Naive B cell (primary cell): ENCODE measurements at regions not wholly inside any gene's neighbourhood (a gene's known extent, or its start where the extent isn't known, plus 50 kb on each side); places are given as distances from the start of the nearest gene placed in this dataset.

ENCODE experiments used
- ATAC-seq, 2 donors: fragments of 150-1000 bp; cut with Tn5 transposase; 2 replicates each; pipeline ENCODE4 v1.10.0; 2021; ENCODE audit warnings: low read depth in 2 of 2, mild to moderate bottlenecking in 2 of 2, moderate library complexity in 2 of 2
- DNase-seq: peaks from one replicate; pipeline ENCODE4 v3.0.0; 2022
- H3K27ac Mint-ChIP-seq, 6 donors: one replicate each; pipeline ENCODE4 v1.8.0; 2020 to 2022; ENCODE audit warnings: mild to moderate bottlenecking in 6 of 6, mixed read lengths in 6 of 6, moderate library complexity in 5 of 6, inconsistent platforms in 2 of 6
- H3K27me3 Mint-ChIP-seq, 3 donors: one replicate each; pipeline ENCODE4 v1.8.0; 2021 to 2022; ENCODE audit warnings: mixed read lengths in 3 of 3, mild to moderate bottlenecking in 1 of 3
- H3K36me3 Mint-ChIP-seq, 2 donors: one replicate each; pipeline ENCODE4 v1.8.0; 2020 to 2022; ENCODE audit warnings: mixed read lengths in 2 of 2, inconsistent platforms in 1 of 2, mild to moderate bottlenecking in 1 of 2
- H3K4me1 Mint-ChIP-seq, 3 donors: one replicate each; pipeline ENCODE4 v1.8.0; 2020 to 2022; ENCODE audit warnings: mixed read lengths in 3 of 3, inconsistent platforms in 1 of 3, mild to moderate bottlenecking in 1 of 3, moderate library complexity in 1 of 3
- H3K4me3 Mint-ChIP-seq, 8 donors: one replicate each; pipeline ENCODE4 v1.8.0; 2020 to 2022; ENCODE audit warnings: mild to moderate bottlenecking in 8 of 8, mixed read lengths in 8 of 8, moderate library complexity in 8 of 8, inconsistent platforms in 2 of 8
- H3K9me3 Mint-ChIP-seq, 7 donors: one replicate each; pipeline ENCODE4 v1.8.0; 2020 to 2022; ENCODE audit warnings: mixed read lengths in 7 of 7, mild to moderate bottlenecking in 5 of 7, inconsistent platforms in 2 of 7, moderate library complexity in 1 of 7

DNA sequence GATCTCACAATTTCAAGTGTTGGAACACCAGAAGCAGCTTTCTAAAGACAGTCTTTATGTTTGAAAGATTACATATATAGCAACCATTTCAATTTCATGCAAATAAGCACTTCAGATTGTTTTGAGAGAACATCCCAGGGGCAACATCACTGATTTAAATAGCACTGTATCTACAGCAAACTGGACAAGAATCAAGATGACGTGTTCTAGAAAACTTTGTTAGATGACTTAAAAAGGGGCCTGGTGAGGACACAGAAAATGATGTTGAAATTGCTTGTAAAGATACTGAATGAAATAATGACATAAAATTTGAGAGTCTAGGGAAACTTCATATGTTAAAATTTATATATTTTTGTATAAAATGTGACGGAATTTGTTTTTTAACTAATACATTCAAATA is 277.1 kb downstream of the KLF12 start:
- DNase-seq: no peak
- H3K27me3 Mint-ChIP-seq: no peaks in the 10 kb centered on the region
- H3K4me1 Mint-ChIP-seq: peaks cover 0 to 6% (median 0%) of the 10 kb centered on the region in 3 donors
- H3K9me3 Mint-ChIP-seq: no peaks in the 10 kb centered on the region
- H3K36me3 Mint-ChIP-seq: no peaks in the 10 kb centered on the region
- no peak overlapping the region for H3K4me3 Mint-ChIP-seq
- no peak overlapping the region for H3K27ac Mint-ChIP-seq
- ATAC-seq: no peak

DNA sequence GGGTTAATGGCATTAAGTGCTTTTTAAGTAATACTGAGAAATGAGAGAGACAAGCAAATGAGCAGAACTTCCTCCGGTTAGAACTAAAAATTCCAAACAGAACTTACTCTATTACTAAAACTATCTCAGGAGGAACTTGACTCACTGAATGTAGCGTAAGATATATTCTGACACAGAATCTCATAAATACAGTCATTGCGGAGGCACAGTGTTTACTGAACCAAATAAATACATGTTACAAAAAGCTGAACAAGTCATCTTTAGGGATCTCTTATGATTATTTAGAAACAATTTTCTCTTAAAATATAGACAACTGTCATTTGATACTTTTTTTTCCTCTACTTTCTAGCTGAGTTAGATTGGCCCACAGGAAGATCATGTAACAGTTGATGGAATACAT is 283.1 kb downstream of the KLF12 start:
- Mint-ChIP-seq H3K4me1 (peaks cover 5 to 9% (median 7%) of the 10 kb centered on the region in 3 donors), H3K27me3 (no peaks in the 10 kb centered on the region), H3K27ac (peak overlapping the region in 1 of 6 donors; percentile 62), H3K36me3 (peaks cover 2 to 3% of the 10 kb centered on the region in 2 donors), H3K4me3 (no peak overlapping the region), H3K9me3 (no peaks in the 10 kb centered on the region)
- DNase-seq: no peak
- no peak for ATAC-seq

- Mint-ChIP-seq H3K4me1 (peaks cover 7 to 11% (median 10%) of the 10 kb centered on the region in 3 donors), H3K9me3 (no peaks in the 10 kb centered on the region), H3K36me3 (peaks cover 9 to 10% of the 10 kb centered on the region in 2 donors), H3K4me3 (no peak overlapping the region), H3K27me3 (no peaks in the 10 kb centered on the region), H3K27ac (no peak overlapping the region)
- DNase-seq: no peak
- ATAC-seq: no peak
These were observed 283.9 kb downstream of the KLF12 start for GRCh38 chr13:73850104-73850873.

GRCh38 chr13:73849292-73849691 is 284.9 kb downstream of the KLF12 start:
- no peak for DNase-seq
- Mint-ChIP-seq H3K27me3 (no peaks in the 10 kb centered on the region), H3K4me3 (no peak overlapping the region), H3K4me1 (peaks cover 7 to 11% (median 10%) of the 10 kb centered on the region in 3 donors), H3K27ac (peak overlapping the region in 3 of 6 donors; percentile 1 to 60 (median 47)), H3K36me3 (peaks cover 10 to 15% of the 10 kb centered on the region in 2 donors), H3K9me3 (no peaks in the 10 kb centered on the region)
- ATAC-seq: peak; percentile 28 to 41

GRCh38 chr13:73844986-73845385 is 289.2 kb downstream of the KLF12 start:
- H3K9me3 Mint-ChIP-seq: no peaks in the 10 kb centered on the region
- peaks cover 16 to 21% (median 18%) of the 10 kb centered on the region in 3 donors for H3K4me1 Mint-ChIP-seq
- no peak overlapping the region for H3K4me3 Mint-ChIP-seq
- H3K36me3 Mint-ChIP-seq: peaks cover 17 to 19% of the 10 kb centered on the region in 2 donors
- DNase-seq (no peak), ATAC-seq (no peak)
- H3K27ac Mint-ChIP-seq: no peak overlapping the region
- H3K27me3 Mint-ChIP-seq: no peaks in the 10 kb centered on the region

DNA sequence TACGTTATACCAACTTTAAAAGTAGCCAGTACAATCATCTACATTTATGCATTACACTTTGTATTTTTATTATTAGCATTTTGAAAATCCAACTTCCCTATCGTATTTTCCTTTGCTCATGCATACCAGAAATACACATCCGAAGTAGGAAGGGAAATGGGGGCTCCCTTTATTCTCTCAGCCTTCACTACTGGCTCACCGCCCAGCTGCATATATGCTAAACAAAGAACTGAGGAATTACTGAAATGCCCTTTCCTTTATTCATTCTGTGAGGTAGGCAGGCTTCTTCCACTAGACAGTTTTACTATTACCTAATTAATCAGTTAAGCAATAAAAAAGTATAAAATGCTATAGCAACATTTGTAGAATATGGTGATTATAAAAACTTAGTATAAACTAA is 291.6 kb downstream of the KLF12 start:
- DNase-seq: no peak
- Mint-ChIP-seq H3K4me3 (no peak overlapping the region), H3K27ac (no peak overlapping the region), H3K9me3 (no peaks in the 10 kb centered on the region), H3K36me3 (peaks cover 17 to 19% of the 10 kb centered on the region in 2 donors), H3K27me3 (no peaks in the 10 kb centered on the region), H3K4me1 (peaks cover 18 to 20% (median 19%) of the 10 kb centered on the region in 3 donors)
- ATAC-seq: no peak

DNA sequence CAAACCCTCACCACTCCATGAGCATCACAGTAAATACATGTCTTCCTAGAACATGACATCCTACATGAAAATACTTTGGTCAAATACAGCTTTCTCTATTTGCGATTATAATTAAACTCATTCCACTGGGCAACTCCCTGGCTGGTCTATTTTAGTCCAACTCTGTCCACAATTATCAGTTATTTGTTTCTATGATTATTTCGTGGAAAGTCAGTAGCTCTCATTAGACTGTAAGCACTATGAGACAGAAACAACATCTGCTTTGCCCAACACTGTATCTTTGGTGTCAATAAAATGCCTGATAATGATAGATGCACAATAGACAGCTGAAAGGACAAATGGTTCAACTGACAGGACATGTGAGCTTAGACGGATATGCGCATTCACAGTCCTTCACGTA is 292.0 kb downstream of the KLF12 start:
- no peaks in the 10 kb centered on the region for H3K27me3 Mint-ChIP-seq
- peaks cover 18 to 20% (median 19%) of the 10 kb centered on the region in 3 donors for H3K4me1 Mint-ChIP-seq
- ATAC-seq: no peak
- peaks cover 17 to 19% of the 10 kb centered on the region in 2 donors for H3K36me3 Mint-ChIP-seq
- H3K9me3 Mint-ChIP-seq: no peaks in the 10 kb centered on the region
- no peak for DNase-seq
- H3K27ac Mint-ChIP-seq: no peak overlapping the region
- H3K4me3 Mint-ChIP-seq: no peak overlapping the region

- no peak for DNase-seq
- H3K27ac Mint-ChIP-seq: no peak overlapping the region
- ATAC-seq: no peak
- no peaks in the 10 kb centered on the region for H3K27me3 Mint-ChIP-seq
- H3K36me3 Mint-ChIP-seq: peaks cover 0 to 9% of the 10 kb centered on the region in 2 donors
- no peaks in the 10 kb centered on the region for H3K9me3 Mint-ChIP-seq
- no peak overlapping the region for H3K4me3 Mint-ChIP-seq
- H3K4me1 Mint-ChIP-seq: peaks cover 21 to 29% (median 23%) of the 10 kb centered on the region in 3 donors
These were observed 297.1 kb downstream of the KLF12 start for GRCh38 chr13:73837147-73837546.

GRCh38 chr13:73835138-73835721 is 299.0 kb downstream of the KLF12 start:
- H3K27ac Mint-ChIP-seq: no peak overlapping the region
- H3K4me1 Mint-ChIP-seq: peaks cover 13 to 23% (median 16%) of the 10 kb centered on the region in 3 donors

DNA sequence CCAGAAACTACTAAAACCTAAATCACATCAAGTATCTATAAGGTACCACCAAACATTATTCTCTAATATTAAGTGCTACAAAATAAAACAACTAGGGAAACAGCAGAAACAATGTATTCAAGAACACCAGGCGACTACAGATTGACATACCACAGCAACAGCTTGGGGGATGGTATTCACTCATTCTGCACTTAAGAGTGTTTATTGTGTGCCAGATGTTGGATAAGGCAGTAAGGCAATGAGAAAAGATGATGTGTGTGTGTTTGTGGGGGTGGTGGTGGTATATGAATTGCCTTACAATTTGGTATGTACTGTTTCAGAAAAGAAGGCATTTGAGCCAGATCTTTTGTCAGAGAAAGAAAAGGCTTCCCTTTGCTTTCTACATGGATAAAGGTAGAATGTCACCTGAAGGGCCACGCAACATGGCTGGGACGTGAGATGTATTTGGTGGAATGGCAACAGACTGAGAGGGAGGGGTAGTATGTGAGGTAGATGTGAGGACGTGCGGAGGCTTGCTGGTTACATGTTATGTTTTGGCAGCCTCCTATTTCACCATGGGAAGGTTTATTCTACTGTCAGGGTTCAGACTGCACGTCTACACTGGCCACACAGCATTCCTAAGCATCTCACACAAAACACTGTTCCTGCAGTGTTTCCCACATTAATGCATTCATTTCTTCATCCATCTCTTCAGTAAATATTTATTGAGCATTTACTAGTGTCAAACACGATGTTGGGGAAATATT is 300.7 kb downstream of the KLF12 start:
- Mint-ChIP-seq H3K4me3 (no peak overlapping the region), H3K9me3 (no peaks in the 10 kb centered on the region), H3K27me3 (no peaks in the 10 kb centered on the region), H3K36me3 (peaks cover 0 to 2% of the 10 kb centered on the region in 2 donors), H3K27ac (no peak overlapping the region), H3K4me1 (peaks cover 7 to 15% (median 13%) of the 10 kb centered on the region in 3 donors)
- ATAC-seq (no peak), DNase-seq (no peak)

More at GRCh38 chr13:73835138-73835721, 299.0 kb downstream of the KLF12 start:
- H3K36me3 Mint-ChIP-seq: peaks cover 0 to 3% of the 10 kb centered on the region in 2 donors
- H3K4me3 Mint-ChIP-seq: no peak overlapping the region
- no peaks in the 10 kb centered on the region for H3K9me3 Mint-ChIP-seq
- ATAC-seq: peak; percentile 47 to 56
- H3K27me3 Mint-ChIP-seq: no peaks in the 10 kb centered on the region
- DNase-seq: peak; percentile 29

DNA sequence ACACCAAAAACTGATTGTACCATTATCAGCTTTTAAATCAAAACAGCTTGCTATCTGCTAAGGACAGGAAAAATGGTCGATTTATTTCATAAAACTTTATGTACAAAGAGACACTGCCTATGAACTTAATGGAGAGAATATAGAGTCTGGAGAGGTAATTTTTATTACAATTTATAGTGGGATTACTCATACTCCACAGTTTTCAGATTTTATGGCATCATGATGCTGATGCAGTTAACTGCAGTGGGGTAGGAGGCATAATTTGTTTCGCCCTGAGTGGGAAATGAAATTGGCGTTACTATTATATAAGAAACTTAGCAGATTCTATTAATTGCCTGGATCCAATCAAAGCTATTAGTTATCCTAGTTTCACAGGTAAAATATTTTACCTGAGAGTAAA is 301.4 kb downstream of the KLF12 start:
- ATAC-seq (no peak), DNase-seq (no peak)
- no peaks in the 10 kb centered on the region for H3K9me3 Mint-ChIP-seq
- H3K27me3 Mint-ChIP-seq: no peaks in the 10 kb centered on the region
- peak overlapping the region in 1 of 6 donors; percentile 17 for H3K27ac Mint-ChIP-seq
- no peak overlapping the region for H3K4me3 Mint-ChIP-seq
- peaks cover 0 to 4% of the 10 kb centered on the region in 2 donors for H3K36me3 Mint-ChIP-seq
- peaks cover 6 to 18% (median 15%) of the 10 kb centered on the region in 3 donors for H3K4me1 Mint-ChIP-seq

GRCh38 chr13:73832128-73832588 is 302.0 kb downstream of the KLF12 start:
- ATAC-seq (no peak), DNase-seq (no peak)
- H3K4me3 Mint-ChIP-seq: no peak overlapping the region
- H3K36me3 Mint-ChIP-seq: peaks cover 0 to 4% of the 10 kb centered on the region in 2 donors
- H3K27ac Mint-ChIP-seq: peak overlapping the region in 3 of 6 donors; percentile 17 to 79 (median 27)
- peaks cover 6 to 18% (median 15%) of the 10 kb centered on the region in 3 donors for H3K4me1 Mint-ChIP-seq
- H3K9me3 Mint-ChIP-seq: no peaks in the 10 kb centered on the region
- no peaks in the 10 kb centered on the region for H3K27me3 Mint-ChIP-seq

- Mint-ChIP-seq H3K27ac (no peak overlapping the region), H3K36me3 (peaks cover 0 to 9% of the 10 kb centered on the region in 2 donors), H3K9me3 (no peaks in the 10 kb centered on the region), H3K27me3 (no peaks in the 10 kb centered on the region), H3K4me1 (peaks cover 3 to 23% (median 22%) of the 10 kb centered on the region in 3 donors), H3K4me3 (no peak overlapping the region)
- ATAC-seq (no peak), DNase-seq (no peak)
These were observed 304.8 kb downstream of the KLF12 start for GRCh38 chr13:73829416-73829815.
